HTR-8/SVneo (cell line): ENCODE measurements at regions not wholly inside any gene's neighbourhood (a gene's known extent, or its start where the extent isn't known, plus 50 kb on each side); places are given as distances from the start of the nearest gene placed in this dataset.

Experiments used
- DNase-seq: peaks from one replicate; pipeline ENCODE4 v3.0.0; 2011; ENCODE audit warnings: low spot score, mixed read lengths; ENCODE audit not compliant: insufficient read length
- FAIRE-seq: peaks from 2 replicates; lab custom pipeline; 2011; peaks lifted over from hg19 to GRCh38; lab: Jason Lieb, UNC

GRCh38 chr10:47183704-47184041, 116.3 kb upstream of the GDF10 start:
- FAIRE-seq (no peak), DNase-seq (no peak)

DNA sequence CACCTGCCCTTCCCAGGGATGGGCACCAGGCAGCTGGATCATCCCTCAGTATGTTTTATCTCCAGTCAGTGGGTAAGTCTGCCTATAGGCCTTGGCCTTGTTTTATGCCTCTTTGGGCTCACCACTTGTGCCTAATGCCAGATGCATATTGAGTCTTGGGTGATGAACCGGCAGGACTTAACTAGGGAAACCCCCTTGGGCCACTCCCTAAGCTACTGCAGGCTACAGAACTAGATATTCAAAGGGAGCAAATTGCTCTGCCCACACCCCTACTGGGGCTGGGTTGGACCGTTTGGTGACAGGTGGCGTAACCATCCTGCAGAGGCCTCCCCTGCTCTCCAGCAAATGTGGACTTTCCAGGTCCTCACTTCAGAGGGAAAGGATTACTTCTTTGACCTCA, 115.7 kb upstream of the GDF10 start:
- FAIRE-seq = no peak

DNA sequence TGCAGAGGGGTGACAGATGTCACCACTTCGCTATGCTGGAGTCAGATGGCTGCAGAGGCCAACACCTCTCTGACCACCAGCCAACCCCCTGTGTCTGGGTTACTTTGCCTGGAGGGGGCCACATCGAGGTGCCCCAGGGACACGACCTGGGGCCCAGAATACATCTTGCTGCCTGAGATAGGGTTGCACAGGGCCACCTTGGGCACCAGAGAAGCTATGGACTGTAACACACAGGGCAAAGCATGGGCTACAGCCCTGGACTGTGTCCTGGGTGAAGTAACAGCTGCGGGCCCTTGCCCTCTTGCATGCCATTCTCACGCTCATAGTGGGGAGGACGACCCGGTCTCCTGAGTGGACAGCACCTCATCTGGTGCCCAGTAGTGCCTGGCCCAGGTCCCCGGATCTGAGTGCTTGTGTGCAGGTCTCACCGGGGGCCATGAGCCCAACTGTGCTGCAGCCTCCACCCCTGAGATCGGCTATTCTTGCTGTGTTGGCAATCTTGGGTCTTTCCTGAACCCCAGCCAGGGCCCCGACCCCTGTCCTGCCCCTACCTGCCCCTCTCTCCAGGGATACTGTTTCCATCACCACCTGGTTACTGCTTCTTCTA, 115.2 kb upstream of the GDF10 start:
- FAIRE-seq (no peak), DNase-seq (no peak)

More for the DNA sequence above, 115.7 kb upstream of the GDF10 start:
- no peak for DNase-seq

- DNase-seq (no peak), FAIRE-seq (no peak)
Observed at GRCh38 chr10:47186941-47187340, 113.1 kb upstream of the GDF10 start.

- FAIRE-seq (no peak), DNase-seq (no peak)
Observed at GRCh38 chr10:47187592-47187991, 112.4 kb upstream of the GDF10 start.

DNA sequence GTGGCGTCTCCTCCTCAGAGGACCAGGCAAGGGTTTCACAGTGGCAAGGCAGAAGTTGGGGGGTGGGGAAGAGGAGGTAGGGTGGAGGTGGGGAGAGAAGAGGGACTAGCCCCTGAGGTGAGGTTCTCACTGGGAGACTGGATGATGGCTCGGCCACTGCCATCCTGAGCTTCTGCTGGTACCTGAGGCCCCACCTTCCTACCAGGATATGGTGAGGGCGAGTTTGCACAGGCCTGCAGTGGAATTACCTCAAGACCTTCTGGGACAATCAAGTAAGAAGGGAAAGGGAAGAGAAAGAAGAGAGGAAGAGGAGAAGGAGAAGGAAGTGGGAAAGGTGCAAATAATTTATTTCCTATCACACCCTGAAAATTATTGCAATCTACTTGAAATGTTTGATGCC, 111.8 kb upstream of the GDF10 start:
- FAIRE-seq (no peak), DNase-seq (no peak)

- FAIRE-seq (no peak), DNase-seq (no peak)
Observed at GRCh38 chr10:47189802-47190201, 110.2 kb upstream of the GDF10 start.

DNA sequence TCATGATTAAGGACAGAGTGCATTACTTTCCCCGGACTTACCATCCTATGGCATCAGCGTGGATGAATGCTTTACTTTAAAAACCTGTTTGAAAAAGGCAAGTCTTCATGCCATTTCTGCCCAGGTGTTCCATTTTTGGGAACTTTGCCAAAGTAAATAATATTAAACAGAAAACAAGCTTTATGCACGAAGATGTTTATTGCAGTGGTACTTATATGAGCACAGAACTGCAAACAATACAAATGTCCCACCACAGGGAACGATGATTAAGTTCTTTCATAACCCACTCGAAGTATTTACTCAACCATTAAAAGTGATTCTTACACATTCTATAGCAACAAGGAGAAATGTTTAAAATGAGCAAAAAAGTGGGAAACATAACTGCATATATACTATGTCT, 109.7 kb upstream of the GDF10 start:
- FAIRE-seq = no peak
- DNase-seq = no peak

DNA sequence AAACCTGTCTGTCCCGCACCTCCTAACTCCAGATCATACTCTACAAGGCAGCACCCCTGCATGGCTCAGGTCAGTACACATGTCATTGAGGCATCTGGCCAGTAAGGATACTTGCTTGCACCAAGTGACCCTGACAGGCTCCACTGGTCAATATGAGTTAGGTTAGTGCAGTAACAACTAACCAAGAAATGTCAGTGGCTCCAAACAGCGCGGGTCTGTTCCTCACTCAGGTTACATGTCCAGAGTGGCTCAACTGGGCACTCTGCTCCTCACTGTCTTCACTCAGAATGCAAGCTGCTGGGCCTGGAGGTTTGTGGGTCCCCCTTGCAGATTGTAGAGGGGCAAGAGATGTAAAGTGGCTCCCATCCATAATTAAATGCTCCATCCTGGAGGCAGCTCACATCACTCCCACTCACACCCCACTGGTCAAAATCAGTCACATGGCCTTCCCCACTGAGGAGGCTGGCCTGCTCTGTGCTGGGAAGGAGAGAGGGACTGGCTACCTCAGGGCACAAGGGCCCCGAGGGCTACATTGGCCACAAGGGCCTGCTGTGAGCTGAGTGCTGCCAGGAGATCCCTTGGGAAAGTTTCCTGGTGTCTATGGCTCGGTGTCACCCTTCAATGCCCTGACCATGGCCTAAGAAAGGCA, 109.1 kb upstream of the GDF10 start:
- DNase-seq = no peak
- FAIRE-seq = no peak

GRCh38 chr10:47192273-47192672, 107.7 kb upstream of the GDF10 start:
- DNase-seq (no peak), FAIRE-seq (no peak)

DNA sequence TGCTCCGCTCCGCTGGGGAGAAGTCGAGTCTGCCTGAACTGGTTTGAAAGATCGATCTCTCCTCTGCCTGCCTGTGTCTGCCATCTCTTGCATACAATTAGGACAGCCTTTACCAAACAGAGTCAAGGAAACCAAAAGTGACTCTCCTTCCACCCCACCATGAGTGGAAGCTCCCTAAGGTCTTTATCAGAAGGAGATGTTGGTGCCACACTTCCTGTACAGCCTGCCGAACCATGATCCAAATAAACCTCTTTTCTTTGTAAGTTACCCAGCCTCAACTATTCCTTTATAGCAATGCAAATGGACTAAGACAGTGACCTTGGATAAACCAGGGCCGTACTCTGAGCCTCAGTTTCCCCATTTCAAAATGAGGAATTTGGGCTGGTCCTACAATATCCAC, 106.3 kb upstream of the GDF10 start:
- DNase-seq (no peak), FAIRE-seq (no peak)

- DNase-seq = no peak
- no peak for FAIRE-seq
Observed at GRCh38 chr10:47195274-47195885, 104.6 kb upstream of the GDF10 start.

GRCh38 chr10:47196691-47197090, 103.3 kb upstream of the GDF10 start:
- FAIRE-seq = no peak

GRCh38 chr10:47198221-47198620, 101.8 kb upstream of the GDF10 start:
- DNase-seq = no peak

More at GRCh38 chr10:47196691-47197090, 103.3 kb upstream of the GDF10 start:
- no peak for DNase-seq

DNA sequence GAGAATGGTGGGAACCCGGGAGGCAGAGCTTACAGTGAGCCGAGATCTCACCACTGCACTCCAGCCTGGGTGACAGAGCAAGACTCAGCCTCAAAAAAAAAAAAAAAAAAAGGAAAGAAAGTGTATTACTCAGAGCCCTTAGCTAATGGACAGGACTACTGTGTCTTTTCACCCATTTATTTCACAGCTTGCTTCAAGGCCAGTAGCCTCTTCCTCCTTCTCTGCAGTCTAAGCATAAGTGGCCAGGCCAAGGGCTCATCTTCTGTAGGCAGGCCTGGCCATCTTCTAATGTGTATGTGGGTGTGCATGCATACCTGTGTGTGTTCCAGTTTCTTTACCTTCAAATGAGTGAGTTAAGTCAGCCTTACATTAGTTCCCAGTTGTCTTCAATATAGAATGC, 94.8 kb upstream of the GDF10 start:
- DNase-seq (no peak), FAIRE-seq (no peak)

More at GRCh38 chr10:47198221-47198620, 101.8 kb upstream of the GDF10 start:
- FAIRE-seq = no peak

GRCh38 chr10:47206449-47207280, 93.3 kb upstream of the GDF10 start:
- DNase-seq (no peak), FAIRE-seq (no peak)

- FAIRE-seq = no peak
- no peak for DNase-seq
Observed at GRCh38 chr10:47207281-47207615, 92.7 kb upstream of the GDF10 start.

DNA sequence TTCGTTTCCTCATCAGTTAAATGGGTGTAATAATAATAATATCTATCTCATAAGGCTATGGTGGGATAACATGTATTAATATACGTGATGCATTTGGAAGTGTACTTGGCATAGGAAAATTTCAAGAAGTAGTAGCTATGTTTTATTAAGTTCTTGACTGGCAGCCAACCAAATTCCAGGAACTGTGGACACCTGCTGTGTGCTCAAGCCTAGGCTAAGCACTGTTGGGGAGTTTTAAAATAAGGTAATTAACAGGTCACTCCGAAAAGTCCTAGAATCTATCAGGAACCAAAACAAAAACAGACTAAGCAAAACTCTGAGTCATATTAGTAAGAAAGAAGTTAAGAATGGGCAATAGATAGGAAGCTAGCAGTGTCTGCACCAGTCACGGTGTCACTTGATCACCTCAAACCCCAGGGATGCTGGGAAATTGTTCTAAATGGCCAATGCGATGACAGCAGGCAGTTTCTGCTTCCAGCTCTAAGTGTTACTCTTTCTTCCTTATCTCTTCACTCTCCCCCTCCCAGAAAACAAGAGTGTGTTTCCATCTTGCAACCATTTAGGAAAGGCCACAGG, 92.0 kb upstream of the GDF10 start:
- DNase-seq (no peak), FAIRE-seq (no peak)

GRCh38 chr10:47209466-47209865, 90.5 kb upstream of the GDF10 start:
- DNase-seq (no peak), FAIRE-seq (no peak)

DNA sequence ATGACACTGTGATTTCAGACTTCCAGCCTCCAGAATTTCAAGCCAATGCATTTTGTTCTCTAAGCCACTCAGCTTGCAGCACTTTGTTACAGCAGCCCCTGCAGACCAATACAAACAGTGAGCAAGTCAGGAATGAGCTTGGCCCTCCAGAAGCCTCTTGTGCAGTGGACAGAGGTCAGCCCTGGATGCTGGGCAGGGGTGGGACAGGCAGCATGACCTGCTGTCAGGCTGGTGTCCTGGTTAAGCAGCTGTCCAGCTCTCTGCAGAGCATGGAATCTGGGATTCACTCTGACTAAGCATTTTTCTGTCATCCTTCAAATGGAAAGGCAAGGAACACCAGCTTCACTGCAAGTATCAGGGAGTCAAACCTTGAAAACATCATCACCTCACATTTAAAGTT, 85.5 kb upstream of the GDF10 start:
- DNase-seq (no peak), FAIRE-seq (no peak)

DNA sequence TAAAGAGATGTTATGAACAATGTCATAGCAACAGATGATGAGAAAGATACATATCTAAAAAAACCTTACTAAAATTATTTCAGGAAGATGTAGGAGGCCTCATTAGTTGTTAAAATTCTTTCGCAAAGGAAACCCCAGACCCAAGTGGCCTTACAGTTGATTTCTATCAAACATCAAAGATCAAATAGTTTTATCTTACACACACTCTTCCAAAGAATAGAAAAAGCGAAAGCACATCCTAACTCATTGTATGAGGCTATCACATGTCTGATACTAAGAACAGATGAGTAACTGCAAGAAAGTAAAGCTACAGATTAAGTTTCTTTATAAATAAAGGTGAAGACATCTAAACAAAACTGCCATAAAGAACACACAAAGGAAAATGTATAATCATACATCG, 82.9 kb upstream of the GDF10 start:
- FAIRE-seq = no peak
- DNase-seq = no peak
